Thoracic aorta (tissue), 2 donors: ENCODE measurements at regions not wholly inside any gene's neighbourhood (a gene's known extent, or its start where the extent isn't known, plus 50 kb on each side); places are given as distances from the start of the nearest gene placed in this dataset.

ENCODE experiments used
- ATAC-seq: fragments of 150-250 bp; one replicate; pipeline ENCODE4 v1.8.0; 2017; ENCODE audit warnings: low read depth; ENCODE audit not compliant: insufficient number of reproducible peaks, low FRiP score
- DNase-seq: peaks from one replicate; pipeline ENCODE4 v3.0.0-alpha.2; 2020; ENCODE audit warnings: low spot score
- H3K27ac ChIP-seq, 2 donors: fragments of 200-600 bp; sonication (generic); 1 replicate in 1 of 2; 2 replicates in 1 of 2; pipeline ENCODE4 v1.5.1; 2016; ENCODE audit warnings: mild to moderate bottlenecking in 2 of 2, moderate library complexity in 2 of 2
- H3K27me3 ChIP-seq: fragments of 200-600 bp; sonication (generic); replicated peaks from 2 replicates; pipeline ENCODE4 v1.6.0; 2016; ENCODE audit warnings: mild to moderate bottlenecking; ENCODE audit not compliant: insufficient read depth
- H3K36me3 ChIP-seq: fragments of 200-600 bp; sonication (generic); one replicate; pipeline ENCODE4 v1.5.1; 2016
- H3K4me1 ChIP-seq, 2 donors: fragments of 200-600 bp; sonication (generic); 1 replicate in 1 of 2; 2 replicates in 1 of 2; pipeline versions ENCODE4 v1.5.1 to v1.6.0; 2016; ENCODE audit warnings: low read depth in 2 of 2, mild to moderate bottlenecking in 1 of 2; ENCODE audit not compliant: control insufficient read depth in 1 of 2
- H3K4me3 ChIP-seq: fragments of 200-600 bp; sonication (generic); 2 replicates; pipeline ENCODE4 v1.5.1; 2016; ENCODE audit warnings: mild to moderate bottlenecking
- H3K9me3 ChIP-seq: fragments of 200-600 bp; sonication (generic); 2 replicates; pipeline ENCODE4 v1.5.1; 2016
- TF ChIP-seq, protein P1 (sequence below): fragments of 200-600 bp; sonication (generic); IDR thresholded peaks from one replicate; pipeline ENCODE4 v1.5.1; 2019; ENCODE audit warnings: antibody characterized with exemption

GRCh38 chr1:207268337-207268736, 53.1 kb upstream of the CD55 start:
- Histone ChIP-seq H3K4me3 (no peak overlapping the region), H3K27me3 (no peaks in the 10 kb centered on the region), H3K9me3 (no peaks in the 10 kb centered on the region), H3K4me1 (no peaks in the 10 kb centered on the region), H3K27ac (no peak overlapping the region), H3K36me3 (no peaks in the 10 kb centered on the region)
- DNase-seq (no peak), ATAC-seq (no peak)
- TF ChIP-seq, protein P1, sequence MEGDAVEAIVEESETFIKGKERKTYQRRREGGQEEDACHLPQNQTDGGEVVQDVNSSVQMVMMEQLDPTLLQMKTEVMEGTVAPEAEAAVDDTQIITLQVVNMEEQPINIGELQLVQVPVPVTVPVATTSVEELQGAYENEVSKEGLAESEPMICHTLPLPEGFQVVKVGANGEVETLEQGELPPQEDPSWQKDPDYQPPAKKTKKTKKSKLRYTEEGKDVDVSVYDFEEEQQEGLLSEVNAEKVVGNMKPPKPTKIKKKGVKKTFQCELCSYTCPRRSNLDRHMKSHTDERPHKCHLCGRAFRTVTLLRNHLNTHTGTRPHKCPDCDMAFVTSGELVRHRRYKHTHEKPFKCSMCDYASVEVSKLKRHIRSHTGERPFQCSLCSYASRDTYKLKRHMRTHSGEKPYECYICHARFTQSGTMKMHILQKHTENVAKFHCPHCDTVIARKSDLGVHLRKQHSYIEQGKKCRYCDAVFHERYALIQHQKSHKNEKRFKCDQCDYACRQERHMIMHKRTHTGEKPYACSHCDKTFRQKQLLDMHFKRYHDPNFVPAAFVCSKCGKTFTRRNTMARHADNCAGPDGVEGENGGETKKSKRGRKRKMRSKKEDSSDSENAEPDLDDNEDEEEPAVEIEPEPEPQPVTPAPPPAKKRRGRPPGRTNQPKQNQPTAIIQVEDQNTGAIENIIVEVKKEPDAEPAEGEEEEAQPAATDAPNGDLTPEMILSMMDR, result no peak

DNA sequence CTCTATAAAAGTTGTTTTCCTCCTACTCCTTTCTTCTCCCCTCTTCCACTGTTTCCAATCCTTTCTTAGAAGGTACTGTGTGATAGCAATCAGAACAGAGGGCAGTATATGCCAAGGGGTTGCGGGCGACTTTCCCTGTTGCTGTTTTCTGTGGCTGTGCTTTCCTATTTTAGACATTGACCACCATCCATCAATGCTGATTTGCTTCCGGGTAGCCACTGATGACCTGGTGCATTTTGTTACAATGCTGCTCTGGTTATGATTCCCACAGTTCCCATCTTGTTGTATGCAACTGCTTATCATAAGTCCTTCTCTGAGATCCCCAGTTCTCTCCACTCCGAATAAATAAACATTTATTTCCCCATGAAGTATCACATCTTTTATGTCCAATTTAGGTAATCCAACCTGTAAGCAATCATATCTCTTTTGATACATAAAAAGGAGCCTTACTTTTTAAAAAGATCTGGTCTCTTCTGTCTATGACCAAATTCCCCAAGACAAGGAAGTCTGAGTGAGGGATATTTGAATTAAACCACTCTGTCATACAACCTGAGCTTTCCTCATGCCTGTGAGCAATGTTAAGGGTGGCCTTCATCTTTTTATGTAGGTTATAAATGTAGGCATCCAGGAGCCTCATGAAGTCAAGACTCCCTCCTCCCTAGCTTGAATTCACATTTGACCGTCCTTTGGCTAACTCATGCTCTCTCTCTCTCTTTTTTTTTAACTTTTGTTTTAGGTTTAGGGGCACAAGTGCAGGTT, 52.5 kb upstream of the CD55 start:
- no peaks in the 10 kb centered on the region for H3K9me3 ChIP-seq
- H3K4me3 ChIP-seq, result no peak overlapping the region
- H3K36me3 ChIP-seq, result no peaks in the 10 kb centered on the region
- ATAC-seq (no peak), DNase-seq (no peak)
- TF ChIP-seq, protein P1, result no peak
- no peaks in the 10 kb centered on the region for H3K4me1 ChIP-seq
- no peak overlapping the region for H3K27ac ChIP-seq
- no peaks in the 10 kb centered on the region for H3K27me3 ChIP-seq
